ENCODE measurements at regions not wholly inside any gene's neighbourhood (a gene's known extent, or its start where the extent isn't known, plus 50 kb on each side); places are given as distances from the start of the nearest gene placed in this dataset.
"Not testable (repeated sequence)": the region's sequence is repeated elsewhere in the genome, so short reads cannot be mapped to it uniquely, and the experiment has no call there.

DNA sequence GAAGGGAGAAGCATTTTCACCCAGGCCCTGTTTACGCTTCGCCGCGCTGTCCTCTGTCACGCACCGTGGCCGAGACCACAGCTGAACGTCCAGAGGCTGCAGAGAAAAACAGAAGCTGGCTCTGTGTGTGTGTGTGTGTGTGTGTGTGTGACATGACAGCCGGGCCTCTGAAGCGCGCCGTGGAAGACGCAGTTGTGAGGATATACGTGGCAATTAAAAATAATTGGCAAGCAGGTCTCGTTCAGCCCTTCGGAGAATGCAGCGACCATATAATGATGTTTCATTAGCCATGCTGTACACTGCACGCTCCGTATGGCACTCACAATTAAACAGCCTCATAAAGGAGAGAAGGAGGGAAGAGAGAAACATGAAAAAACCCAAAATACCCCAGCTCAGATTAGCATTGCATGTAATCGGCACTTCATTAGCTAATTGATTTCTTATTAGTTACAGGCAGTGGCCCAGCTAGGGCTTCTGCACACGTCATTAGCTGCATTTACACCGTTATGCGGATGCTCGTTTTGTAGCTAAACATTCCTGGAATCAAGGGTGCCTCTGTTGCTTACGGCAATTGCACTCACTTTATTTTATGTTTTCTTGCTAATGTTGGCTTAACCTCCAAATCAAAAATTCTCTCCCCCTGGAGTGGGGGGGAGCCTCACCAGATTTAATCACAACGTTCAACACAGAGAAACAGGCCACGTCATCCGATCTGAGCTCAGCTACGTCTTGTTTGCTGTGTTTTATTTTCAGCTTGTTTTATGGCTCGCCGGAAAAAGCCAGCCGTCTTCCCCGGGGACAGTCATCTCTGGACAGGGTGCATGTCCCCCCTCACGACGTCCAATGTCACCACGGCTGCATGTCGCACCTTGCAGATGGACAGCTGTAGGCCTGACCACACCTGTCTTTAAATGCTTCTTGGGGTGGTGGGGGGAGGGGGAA lies 74.6 kb upstream of the SHOX start:
- DNase-seq: peak; percentile 6

GRCh38 chrX:557601-558000 lies 73.0 kb upstream of the SHOX start:
- DNase-seq: not testable (repeated sequence)

- not testable (repeated sequence) for DNase-seq
Observed at GRCh38 chrX:559282-559681, 71.3 kb upstream of the SHOX start.

DNA sequence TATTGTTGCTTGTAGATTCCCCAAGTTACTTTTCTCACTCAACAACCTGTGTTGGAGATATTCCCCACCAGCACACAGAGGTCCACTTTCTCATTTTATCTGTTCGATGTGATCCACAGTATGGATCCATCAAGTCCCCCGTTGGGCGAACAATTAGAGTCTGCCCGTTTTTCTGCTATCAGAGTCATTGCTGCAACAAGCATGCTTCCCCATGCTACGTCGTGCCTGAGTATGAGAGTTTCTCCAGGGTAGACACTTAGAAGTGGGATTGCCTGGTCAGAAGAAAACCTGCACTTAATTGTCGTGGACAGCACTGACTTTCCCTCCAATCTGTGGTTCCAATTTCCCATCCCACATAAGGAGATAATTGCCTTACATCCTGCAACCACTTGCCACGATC lies 62.7 kb upstream of the SHOX start:
- no peak for DNase-seq

- DNase-seq: no peak
Observed at GRCh38 chrX:568311-568710, 62.3 kb upstream of the SHOX start.

DNA sequence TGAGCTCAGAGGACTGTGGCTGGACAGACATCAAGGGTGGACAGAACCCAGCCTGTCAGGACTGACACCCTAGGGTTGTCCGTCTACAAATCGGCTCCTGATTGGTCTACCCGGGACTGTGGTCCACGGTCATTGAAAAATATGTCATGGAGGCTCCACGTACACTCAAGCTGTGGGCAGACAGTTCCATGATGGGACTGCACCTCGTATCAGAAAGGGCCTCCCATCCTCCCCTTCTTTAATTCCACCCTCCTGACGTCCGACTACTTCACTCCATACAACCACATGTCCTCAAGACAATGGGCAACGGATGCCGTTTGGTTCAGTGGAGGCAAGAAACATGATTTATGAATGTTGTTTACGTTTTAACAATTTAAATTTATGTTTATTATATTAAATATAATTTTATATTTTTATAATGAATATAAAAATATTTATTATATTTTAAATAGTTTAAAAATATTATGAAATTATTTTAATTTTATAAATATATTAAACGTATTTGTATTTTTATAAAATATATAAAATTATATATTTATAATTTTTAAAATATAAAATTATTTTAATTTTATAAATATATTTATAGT lies 58.0 kb upstream of the SHOX start:
- DNase-seq: no peak

GRCh38 chrX:574251-574650 lies 56.3 kb upstream of the SHOX start:
- DNase-seq: no peak

DNA sequence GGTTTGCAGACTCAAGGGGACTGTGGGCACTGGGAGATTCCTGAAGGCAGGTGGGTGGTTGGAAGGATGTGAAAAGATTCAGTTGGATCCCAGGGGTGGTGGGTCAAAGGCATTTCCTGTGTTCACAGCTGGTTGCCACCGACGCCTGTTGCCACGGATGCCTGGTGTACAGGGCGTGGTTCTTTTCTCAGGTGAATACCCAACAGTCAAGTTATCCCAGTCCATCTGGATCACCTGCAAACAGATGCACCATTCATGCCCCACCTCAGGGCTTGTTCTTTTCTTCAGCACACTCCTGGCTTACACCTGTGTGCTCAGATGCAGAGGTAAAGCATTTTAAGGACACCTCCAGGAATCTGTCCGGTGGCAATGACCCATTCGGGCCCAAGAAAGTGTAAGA lies 55.8 kb upstream of the SHOX start:
- no peak for DNase-seq

DNA sequence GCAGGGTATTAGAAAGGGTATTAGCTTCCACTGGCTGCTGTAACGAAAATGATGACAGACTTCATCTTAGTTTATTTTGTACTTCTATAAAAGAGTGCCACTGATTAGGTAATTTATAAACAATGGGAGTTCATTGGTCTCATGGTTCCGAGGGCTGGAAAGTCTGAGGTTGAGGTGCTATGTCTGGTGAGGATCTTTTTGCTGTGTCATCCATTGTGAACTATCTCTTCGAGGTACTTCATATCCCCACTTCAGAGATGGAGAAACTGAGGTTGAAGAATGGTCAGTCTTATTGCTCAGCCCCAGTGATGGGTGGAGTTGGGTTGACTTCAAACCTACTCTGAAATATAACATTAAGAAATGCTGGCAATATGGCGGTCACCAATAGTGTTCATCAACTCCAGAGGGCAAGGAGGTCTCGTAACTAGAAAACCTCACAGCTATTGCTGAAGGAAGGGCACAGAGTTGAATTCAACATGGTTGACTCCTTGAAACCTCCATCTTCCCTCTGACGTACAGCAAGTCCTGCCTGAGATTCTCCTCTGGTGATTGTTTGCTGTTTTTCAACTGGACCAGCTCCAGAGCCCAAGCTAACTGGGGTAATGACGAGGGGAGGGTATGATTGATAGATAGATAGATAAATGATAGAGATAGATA lies 53.6 kb upstream of the SHOX start:
- DNase-seq: no peak

GRCh38 chrX:578531-578930 lies 52.1 kb upstream of the SHOX start:
- DNase-seq: no peak

DNA sequence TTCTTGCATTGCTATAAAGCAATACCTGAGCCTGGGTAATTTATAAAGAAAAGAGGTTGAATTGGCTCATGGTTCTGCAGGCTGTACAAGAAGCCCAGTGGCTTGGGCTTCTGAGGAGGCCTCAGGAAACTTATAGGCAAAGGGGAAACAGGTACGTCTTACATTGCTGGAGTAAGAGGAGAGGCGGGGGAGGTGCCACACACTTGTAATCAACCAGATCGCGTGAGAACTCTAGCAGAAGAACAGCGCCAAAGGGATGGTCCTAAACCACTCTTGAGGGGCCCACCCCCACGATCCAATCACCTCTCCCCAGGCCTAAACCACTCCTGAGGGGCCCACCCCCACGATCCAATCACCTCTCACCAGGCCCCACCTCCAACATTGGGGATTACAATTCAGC lies 50.6 kb upstream of the SHOX start:
- DNase-seq: no peak

Measured in fibroblast of skin of right quadriceps (primary cell).